Fibroblast of lung (primary cell): ENCODE measurements at regions not wholly inside any gene's neighbourhood (a gene's known extent, or its start where the extent isn't known, plus 50 kb on each side); places are given as distances from the start of the nearest gene placed in this dataset.

ENCODE experiments used
- EZH2 ChIP-seq: IDR thresholded peaks from 2 replicates; pipeline ENCODE4 v1.5.1; 2012; ENCODE audit warnings: low read length, control low read depth, mild to moderate bottlenecking; ENCODE audit errors: missing control alignments
- TF ChIP-seq, protein P1 (sequence below), 2 donors: IDR thresholded peaks in 1 of 2; conservative IDR thresholded peaks in 1 of 2; 1 replicate in 1 of 2; 2 replicates in 1 of 2; pipeline ENCODE4 v1.5.1; 2011 to 2012; ENCODE audit warnings: low read length in 2 of 2, control low read depth in 1 of 2, inconsistent platforms in 1 of 2, low read depth in 1 of 2, mild to moderate bottlenecking in 1 of 2

DNA sequence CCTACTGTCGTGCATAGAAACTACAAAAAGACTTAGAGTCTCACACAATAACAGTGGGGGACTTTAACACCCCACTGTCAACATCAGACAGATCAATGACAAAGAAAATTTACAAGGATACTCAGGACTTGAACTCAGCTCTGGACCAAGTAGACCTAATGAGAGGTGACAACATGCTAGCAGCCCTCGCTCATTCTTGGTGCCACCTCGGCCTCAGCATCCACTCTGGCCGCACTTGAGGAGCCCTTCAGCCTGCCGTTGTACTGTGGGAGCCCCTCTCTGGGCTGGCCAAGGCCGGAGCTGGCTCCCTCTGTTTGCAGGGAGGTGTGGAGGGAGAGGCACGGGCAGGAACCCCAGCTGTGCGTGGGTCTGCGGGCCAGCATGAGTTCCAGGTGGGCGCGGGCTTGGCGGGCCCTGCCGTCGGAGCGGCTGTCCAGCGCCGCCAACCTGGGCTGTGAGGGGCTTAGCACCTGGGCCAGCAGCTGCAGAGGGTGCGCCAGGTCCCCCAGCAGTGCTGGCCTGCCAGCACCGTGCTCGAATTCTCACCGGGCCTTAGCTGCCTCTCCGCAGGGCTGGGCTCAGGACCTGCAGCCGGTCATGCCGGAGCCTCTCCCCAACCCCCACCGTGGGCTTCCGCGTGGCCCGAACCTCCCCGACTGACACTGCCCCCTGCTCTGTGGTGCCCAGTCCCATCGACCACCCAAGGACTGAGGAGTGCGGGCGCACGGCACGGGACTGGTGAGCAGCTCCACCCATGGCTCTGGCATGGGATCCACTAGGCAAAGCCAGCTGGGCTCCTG, 205.6 kb downstream of the FRK start:
- TF ChIP-seq, protein P1, sequence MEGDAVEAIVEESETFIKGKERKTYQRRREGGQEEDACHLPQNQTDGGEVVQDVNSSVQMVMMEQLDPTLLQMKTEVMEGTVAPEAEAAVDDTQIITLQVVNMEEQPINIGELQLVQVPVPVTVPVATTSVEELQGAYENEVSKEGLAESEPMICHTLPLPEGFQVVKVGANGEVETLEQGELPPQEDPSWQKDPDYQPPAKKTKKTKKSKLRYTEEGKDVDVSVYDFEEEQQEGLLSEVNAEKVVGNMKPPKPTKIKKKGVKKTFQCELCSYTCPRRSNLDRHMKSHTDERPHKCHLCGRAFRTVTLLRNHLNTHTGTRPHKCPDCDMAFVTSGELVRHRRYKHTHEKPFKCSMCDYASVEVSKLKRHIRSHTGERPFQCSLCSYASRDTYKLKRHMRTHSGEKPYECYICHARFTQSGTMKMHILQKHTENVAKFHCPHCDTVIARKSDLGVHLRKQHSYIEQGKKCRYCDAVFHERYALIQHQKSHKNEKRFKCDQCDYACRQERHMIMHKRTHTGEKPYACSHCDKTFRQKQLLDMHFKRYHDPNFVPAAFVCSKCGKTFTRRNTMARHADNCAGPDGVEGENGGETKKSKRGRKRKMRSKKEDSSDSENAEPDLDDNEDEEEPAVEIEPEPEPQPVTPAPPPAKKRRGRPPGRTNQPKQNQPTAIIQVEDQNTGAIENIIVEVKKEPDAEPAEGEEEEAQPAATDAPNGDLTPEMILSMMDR (conservative IDR thresholded peaks at IDR 0.05 in 1 of 2, IDR thresholded peaks at IDR 0.05 in 1 of 2; ENCODE audit: low read depth in 1 of 2, low read length in 2 of 2): no peak
- TF ChIP-seq EZH2: no peak
